GM18511 (cell line): ENCODE measurements at regions not wholly inside any gene's neighbourhood (a gene's known extent, or its start where the extent isn't known, plus 50 kb on each side); places are given as distances from the start of the nearest gene placed in this dataset.

Experiments used
- ATAC-seq: cut with Tn5 transposase; IDR thresholded peaks from one replicate; pipeline ENCODE4 v1.9.1; 2021; ENCODE audit warnings: mild to moderate bottlenecking, moderate library complexity; ENCODE audit not compliant: unreplicated experiment

DNA sequence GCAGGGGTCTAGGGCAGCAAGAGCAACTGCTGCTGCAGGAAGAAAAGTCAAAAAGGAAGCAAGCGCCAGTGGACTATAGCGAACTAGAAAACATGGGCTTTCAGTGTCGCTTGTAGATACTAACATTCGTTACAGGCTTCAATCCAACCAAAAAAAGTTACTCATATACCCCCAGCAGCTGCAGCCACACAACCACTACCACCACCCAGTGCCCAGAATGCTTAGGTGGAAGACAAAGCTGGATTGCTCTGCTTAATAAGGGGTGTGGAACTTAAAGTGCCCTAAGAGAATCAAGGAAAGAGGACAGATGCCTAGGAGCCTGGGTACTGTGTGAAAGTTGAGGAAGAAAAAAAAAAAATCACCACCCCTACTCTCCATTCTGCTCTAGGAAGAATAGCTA, 203.6 kb downstream of the ELAVL2 start:
- no peak for ATAC-seq

DNA sequence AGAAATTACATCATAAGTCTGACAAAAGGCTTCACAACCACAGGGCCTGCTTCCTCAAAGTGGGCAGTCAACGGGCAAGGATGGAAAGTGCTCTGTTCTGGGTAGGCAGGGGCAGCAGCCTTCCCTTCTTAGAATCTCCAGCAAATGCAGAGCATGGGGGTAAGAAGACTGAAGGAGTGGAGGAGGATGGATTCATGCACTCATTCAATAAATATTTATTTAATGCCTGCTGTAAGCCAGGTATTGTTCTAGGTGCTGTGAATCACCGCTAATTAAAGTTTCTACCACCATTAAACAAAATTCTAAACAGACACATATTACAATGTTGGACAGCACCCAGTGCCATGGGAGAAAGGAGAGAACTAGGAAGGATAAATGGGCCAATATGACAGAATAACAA, 195.6 kb downstream of the ELAVL2 start:
- ATAC-seq: no peak

DNA sequence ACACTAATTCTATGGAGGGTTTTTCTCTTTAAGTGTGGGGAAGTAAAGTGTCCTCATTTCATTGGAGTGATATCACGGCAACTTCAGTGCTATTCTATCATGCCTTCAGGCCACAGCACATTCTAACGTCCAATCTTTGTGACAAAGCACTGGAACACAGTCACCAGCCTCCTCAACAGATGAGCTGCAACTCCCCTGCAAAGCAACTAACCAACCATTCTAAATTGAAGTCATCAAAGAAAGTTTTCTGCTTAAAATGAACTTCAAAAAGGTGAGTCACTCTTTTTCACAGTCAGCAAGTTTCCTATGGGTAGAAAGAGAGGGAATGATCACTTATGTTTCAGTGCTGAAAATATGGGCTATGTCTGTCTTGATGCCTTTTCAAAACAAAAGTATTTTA, 190.8 kb downstream of the ELAVL2 start:
- ATAC-seq: no peak

DNA sequence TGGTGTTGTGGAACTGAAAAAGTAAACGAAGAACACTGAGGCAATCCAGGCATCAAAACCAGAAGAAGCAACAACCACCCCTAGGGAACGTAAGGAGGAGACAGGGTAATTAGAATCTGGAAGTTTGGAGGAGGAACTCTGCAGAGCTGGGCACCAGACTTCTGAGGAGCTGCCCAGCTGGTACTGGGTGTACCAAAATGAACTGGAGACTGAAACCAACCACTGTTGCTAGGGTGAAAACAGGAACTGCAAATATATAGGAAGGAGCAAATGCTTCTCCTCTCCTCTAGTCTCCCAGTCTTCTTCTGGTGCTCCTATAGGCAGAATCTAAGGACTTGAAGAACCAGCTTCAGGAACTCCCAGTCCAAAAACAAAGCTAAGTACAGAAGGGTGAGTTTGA, 189.8 kb downstream of the ELAVL2 start:
- no peak for ATAC-seq

DNA sequence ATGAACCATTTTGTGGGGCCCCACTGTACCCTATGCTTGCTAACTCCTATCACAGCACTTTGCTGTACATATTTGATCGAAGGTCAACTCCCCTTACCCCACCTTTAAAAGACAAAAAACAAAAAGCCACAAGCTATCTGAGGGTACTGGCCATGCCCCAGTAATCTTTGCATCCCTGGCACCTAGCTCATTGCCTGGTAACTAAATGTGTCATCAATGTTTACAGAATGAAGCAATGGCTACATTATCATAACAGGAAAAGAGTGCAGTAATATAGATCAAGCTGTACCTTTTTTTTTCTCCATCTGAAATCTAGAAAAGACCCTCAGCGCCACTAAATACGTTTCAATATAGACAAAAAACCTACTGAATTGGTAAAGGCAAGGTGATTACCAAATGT, 188.0 kb downstream of the ELAVL2 start:
- no peak for ATAC-seq

DNA sequence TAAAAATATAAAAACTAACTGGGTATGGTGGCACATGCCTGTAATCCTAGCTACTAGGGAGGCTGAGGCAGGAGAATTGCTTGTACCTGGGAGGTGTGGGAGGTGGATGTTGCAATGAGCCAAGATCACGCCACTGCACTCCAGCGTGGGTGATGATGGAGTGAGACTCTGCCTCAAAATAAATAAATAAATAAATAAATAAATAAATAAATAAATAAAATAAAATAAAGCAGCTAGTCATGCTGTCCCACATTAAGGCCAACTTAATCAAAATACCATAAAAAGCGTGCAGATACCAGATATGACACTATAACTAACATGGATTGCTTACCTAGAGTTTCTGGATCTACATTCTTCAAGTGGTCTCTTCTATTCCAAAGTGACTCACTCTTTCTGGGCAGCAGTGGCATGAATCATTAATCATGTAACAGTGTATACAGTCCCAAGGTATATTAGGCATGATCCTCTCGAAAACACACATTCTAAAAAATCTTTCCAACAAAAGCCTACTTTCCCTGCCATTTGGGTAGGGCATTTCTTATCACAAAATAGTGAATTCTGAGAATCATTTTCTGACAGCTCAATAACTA, 187.1 kb downstream of the ELAVL2 start:
- ATAC-seq: no peak
